Heart left ventricle (tissue), 16 donors: ENCODE measurements at regions not wholly inside any gene's neighbourhood (a gene's known extent, or its start where the extent isn't known, plus 50 kb on each side); places are given as distances from the start of the nearest gene placed in this dataset.

Experiments
- ATAC-seq, 4 donors: fragments of 200-7000 bp; cut with Tn5 transposase; one replicate each; pipeline ENCODE4 v1.9.1; 2020 to 2022; ENCODE audit warnings: moderate library complexity in 4 of 4, mild to moderate bottlenecking in 3 of 4, moderate number of reproducible peaks in 1 of 4
- DNase-seq, 5 donors: peaks; one replicate each; pipeline ENCODE4 v3.0.0-alpha.2; 2020
- H3K27ac ChIP-seq, 12 donors: fragments of 200-600 bp; sonication (generic) in 4 of 12; one replicate each; pipeline versions ENCODE4 v1.5.0 to v1.8.0; 2016 to 2022; ENCODE audit warnings: mild to moderate bottlenecking in 2 of 12
- H3K27me3 ChIP-seq, 9 donors: fragments of 200-600 bp; sonication (generic) in 2 of 9; one replicate each; pipeline versions ENCODE4 v1.5.1 to v1.8.0; 2016 to 2022; ENCODE audit warnings: mild to moderate bottlenecking in 3 of 9
- H3K36me3 ChIP-seq, 9 donors: fragments of 200-600 bp; sonication (generic) in 2 of 9; one replicate each; pipeline versions ENCODE4 v1.5.0 to v1.8.0; 2018 to 2022; ENCODE audit warnings: mild to moderate bottlenecking in 2 of 9
- H3K4me1 ChIP-seq, 12 donors: fragments of 200-600 bp; sonication (generic) in 4 of 12; one replicate each; pipeline versions ENCODE4 v1.5.0 to v1.8.0; 2016 to 2022; ENCODE audit warnings: mild to moderate bottlenecking in 3 of 12
- H3K4me3 ChIP-seq, 12 donors: fragments of 200-600 bp; sonication (generic) in 4 of 12; one replicate each; pipeline versions ENCODE4 v1.5.0 to v1.8.0; 2017 to 2022; ENCODE audit warnings: mild to moderate bottlenecking in 9 of 12, moderate library complexity in 4 of 12
- H3K9me3 ChIP-seq, 12 donors: fragments of 200-600 bp; sonication (generic) in 4 of 12; one replicate each; pipeline versions ENCODE4 v1.5.0 to v1.8.0; 2016 to 2022; ENCODE audit warnings: mild to moderate bottlenecking in 1 of 12
- CTCF ChIP-seq, 12 donors: fragments of 200-600 bp; sonication (generic) in 4 of 12; IDR thresholded peaks; one replicate each; pipeline versions ENCODE4 v1.5.0 to v1.8.0; 2018 to 2022; ENCODE audit warnings: antibody characterized with exemption in 12 of 12, mild to moderate bottlenecking in 5 of 12
- POLR2A ChIP-seq, 2 donors: fragments of 450-650 bp; IDR thresholded peaks; one replicate each; pipeline ENCODE4 v1.6.1; 2017; ENCODE audit warnings: antibody characterized with exemption in 2 of 2, mild to moderate bottlenecking in 2 of 2, moderate library complexity in 2 of 2
- WGBS, 4 donors: extraction: QIAGEN DNeasy Blood & Tissue Kit in 2 of 4; methylation state at CpG; one replicate each; pipeline versions ENCODE4 v1.1.5 to v1.1.7; 2013 to 2018; 5-methylcytosine and 5-hydroxymethylcytosine counted together
- intact Hi-C, 10 donors: fragments of 100-400 bp; cut with DNase I; formaldehyde crosslinking; loops; one replicate each; pipeline versions ENCODE4 v1.11.1 to v1.14.2; 2022
- donor health status: ischemic (EF 13 %, LVEDD 7.1; RV severe dilation, severe dysfunction).
- donor health status: healthy with polysubstance abuse.
- donor health status: DM: no; HTN: yes; CAD: no.
- donor health status: DM: no; HTN: no; CAD: no.
- donor health status: ischemic (EF 25% LVEDD 6.9; RV normal size, moderate dysfunction).
- donor health status: ischemic (EF 25% LVEDD 5.7; RV mildly dilated, moderate dysfunction).
- donor health status: healthy.
- donor health status: DM: yes; HTN: yes; CAD: no.
- donor health status: ischemic (EF 35%, LVEDD 5.7; RV mildly dilated, moderate dysfunction).
- donor health status: nonischemic (EF 11% LVEDD 7.7; RV severe dilation, severe dysfunction).
- donor health status: DM: yes; HTN: yes; CAD: no.
- donor health status: PGD.
- donor health status: ischemic (EF 29% LVEDD 5.4; RV normal size, mild dysfunction).
- donor health status: nonischemic (EF 23%, LVEDD 6.1; RV moderate dilation, normal function).

- H3K27ac ChIP-seq = peak overlapping the region in 1 of 12 donors; percentile 66
- H3K9me3 ChIP-seq = peaks cover 0 to 16% (median 0%) of the 10 kb centered on the region in 12 donors
- peaks cover 0 to 45% (median 0%) of the 10 kb centered on the region in 12 donors for H3K4me1 ChIP-seq
- 59 to 65% (median 61%) methylated on average over 4 of the region's 4 CpGs for WGBS, 4 donors
- no peaks in the 10 kb centered on the region for H3K36me3 ChIP-seq
- ATAC-seq (no peak), DNase-seq (peak in 1 of 5 donors; percentile 43)
- no peak overlapping the region for H3K4me3 ChIP-seq
- H3K27me3 ChIP-seq = peaks cover 0 to 4% (median 0%) of the 10 kb centered on the region in 9 donors
- intact Hi-C loops = no loop called here
- no peak for TF ChIP-seq CTCF (IDR thresholded peaks at IDR 0.05)
- no peak for TF ChIP-seq POLR2A (IDR thresholded peaks at IDR 0.05)
These were observed 89.2 kb upstream of the CXCR4 start for GRCh38 chr2:136207030-136207623.

- Histone ChIP-seq H3K9me3 (peaks cover 0 to 21% (median 0%) of the 10 kb centered on the region in 12 donors), H3K27ac (peak overlapping the region in 1 of 12 donors; percentile 66), H3K4me1 (peaks cover 0 to 40% (median 0%) of the 10 kb centered on the region in 12 donors), H3K36me3 (no peaks in the 10 kb centered on the region), H3K27me3 (peaks cover 0 to 4% (median 0%) of the 10 kb centered on the region in 9 donors), H3K4me3 (no peak overlapping the region)
- TF ChIP-seq CTCF (IDR thresholded peaks at IDR 0.05) (no peak), POLR2A (IDR thresholded peaks at IDR 0.05) (no peak)
- DNase-seq = no peak
- no peak for ATAC-seq
- WGBS, 4 donors = 80 to 94% (median 84%) methylated on average over 3 to 7 of the region's 7 CpGs
- intact Hi-C loops = no loop called here
These were observed 88.7 kb upstream of the CXCR4 start for GRCh38 chr2:136206613-136207012.

- 86 to 90% (median 88%) methylated on average over 3 of the region's 3 CpGs for WGBS, 4 donors
- Histone ChIP-seq H3K9me3 (peaks cover 0 to 22% (median 0%) of the 10 kb centered on the region in 12 donors), H3K27me3 (peaks cover 0 to 4% (median 0%) of the 10 kb centered on the region in 9 donors), H3K4me1 (peaks cover 0 to 30% (median 0%) of the 10 kb centered on the region in 12 donors), H3K36me3 (no peaks in the 10 kb centered on the region), H3K27ac (peak overlapping the region in 3 of 12 donors; percentile 11 to 68 (median 22)), H3K4me3 (no peak overlapping the region)
- DNase-seq (peak in 2 of 5 donors; percentile 17 to 45), ATAC-seq (peak; percentile 53 to 71 (median 65))
- intact Hi-C loops = no loop called here
- TF ChIP-seq POLR2A (IDR thresholded peaks at IDR 0.05) = no peak
- no peak for TF ChIP-seq CTCF (IDR thresholded peaks at IDR 0.05)
These were observed 87.7 kb upstream of the CXCR4 start for GRCh38 chr2:136205615-136206014.

GRCh38 chr2:136204971-136205370, 87.0 kb upstream of the CXCR4 start:
- H3K4me3 ChIP-seq = no peak overlapping the region
- peaks cover 0 to 4% (median 0%) of the 10 kb centered on the region in 9 donors for H3K27me3 ChIP-seq
- H3K4me1 ChIP-seq = peaks cover 0 to 24% (median 0%) of the 10 kb centered on the region in 12 donors
- WGBS, 4 donors = 56 to 74% (median 64%) methylated on average over 1 of the region's 1 CpG
- ATAC-seq = peak in 1 of 4 donors; percentile 51
- intact Hi-C loops = no loop called here
- TF ChIP-seq CTCF (IDR thresholded peaks at IDR 0.05) = no peak
- TF ChIP-seq POLR2A (IDR thresholded peaks at IDR 0.05) = no peak
- H3K36me3 ChIP-seq = no peaks in the 10 kb centered on the region
- peak overlapping the region in 3 of 12 donors; percentile 11 to 56 (median 22) for H3K27ac ChIP-seq
- no peak for DNase-seq
- H3K9me3 ChIP-seq = peaks cover 0 to 19% (median 0%) of the 10 kb centered on the region in 12 donors
